GM12878 (cell line): ENCODE measurements at regions not wholly inside any gene's neighbourhood (a gene's known extent, or its start where the extent isn't known, plus 50 kb on each side); places are given as distances from the start of the nearest gene placed in this dataset.
"Not testable (repeated sequence)": the region's sequence is repeated elsewhere in the genome, so short reads cannot be mapped to it uniquely, and the experiment has no call there.

Experiments
- CTCF ChIP-seq, 3 experiments: IDR thresholded peaks in 2 of 3; conservative IDR thresholded peaks in 1 of 3; 2 replicates each; pipeline ENCODE4 v1.5.1; 2011; ENCODE audit warnings: low read depth in 3 of 3, low read length in 3 of 3, mild to moderate bottlenecking in 3 of 3, control low read depth in 2 of 3, moderate library complexity in 2 of 3, inconsistent platforms in 1 of 3, mixed read lengths in 1 of 3; ENCODE audit not compliant: control insufficient read depth in 2 of 3, insufficient read depth in 1 of 3; ENCODE audit errors: extremely low read depth in 1 of 3
- POLR2A ChIP-seq: IDR thresholded peaks from 2 replicates; pipeline ENCODE4 v1.6.1; 2011; ENCODE audit warnings: low read depth, mild to moderate bottlenecking, low read length
- POLR2AphosphoS5 ChIP-seq: IDR thresholded peaks from 2 replicates; pipeline ENCODE4 v1.6.1; 2011; ENCODE audit warnings: mild to moderate bottlenecking, low read length, inconsistent platforms
- SMC3 ChIP-seq: IDR thresholded peaks from 2 replicates; pipeline ENCODE4 v1.6.1; 2011; ENCODE audit warnings: low read length, improper control_type of control experiment, borderline replicate concordance
- ZNF274 ChIP-seq: IDR thresholded peaks from one replicate; pipeline ENCODE4 v1.8.0; 2011; ENCODE audit not compliant: insufficient read length, insufficient read depth

- not testable (repeated sequence) for TF ChIP-seq POLR2AphosphoS5; SMC3; CTCF (IDR thresholded peaks at IDR 0.05 in 2 of 3, conservative IDR thresholded peaks at IDR 0.05 in 1 of 3; ENCODE audit: control insufficient read depth in 2 of 3, extremely low read depth in 1 of 3, insufficient read depth in 1 of 3, low read depth in 3 of 3, low read length in 3 of 3); POLR2A; ZNF274
Measured at GRCh38 chr10:2315045-2315485, 577.7 kb upstream of the ADARB2 start.
